ENCODE measurements at regions not wholly inside any gene's neighbourhood (a gene's known extent, or its start where the extent isn't known, plus 50 kb on each side); places are given as distances from the start of the nearest gene placed in this dataset.

DNA sequence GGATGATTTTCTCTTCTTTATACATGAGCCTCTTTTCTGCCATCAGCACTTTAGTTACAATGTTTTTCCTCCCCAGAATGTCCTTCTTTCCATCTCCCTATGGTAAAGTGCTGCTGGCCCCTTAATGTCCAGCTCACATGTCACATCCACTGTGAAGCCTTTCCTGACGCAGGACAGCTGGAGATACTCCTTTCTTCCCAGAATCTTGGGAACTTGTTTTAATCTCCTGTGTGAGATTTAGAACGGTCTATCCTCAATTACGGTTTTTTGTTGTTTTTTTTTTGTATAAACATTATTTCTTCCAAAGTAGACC, 147.7 kb upstream of the TSC22D2 start:
- TF ChIP-seq, protein P1, sequence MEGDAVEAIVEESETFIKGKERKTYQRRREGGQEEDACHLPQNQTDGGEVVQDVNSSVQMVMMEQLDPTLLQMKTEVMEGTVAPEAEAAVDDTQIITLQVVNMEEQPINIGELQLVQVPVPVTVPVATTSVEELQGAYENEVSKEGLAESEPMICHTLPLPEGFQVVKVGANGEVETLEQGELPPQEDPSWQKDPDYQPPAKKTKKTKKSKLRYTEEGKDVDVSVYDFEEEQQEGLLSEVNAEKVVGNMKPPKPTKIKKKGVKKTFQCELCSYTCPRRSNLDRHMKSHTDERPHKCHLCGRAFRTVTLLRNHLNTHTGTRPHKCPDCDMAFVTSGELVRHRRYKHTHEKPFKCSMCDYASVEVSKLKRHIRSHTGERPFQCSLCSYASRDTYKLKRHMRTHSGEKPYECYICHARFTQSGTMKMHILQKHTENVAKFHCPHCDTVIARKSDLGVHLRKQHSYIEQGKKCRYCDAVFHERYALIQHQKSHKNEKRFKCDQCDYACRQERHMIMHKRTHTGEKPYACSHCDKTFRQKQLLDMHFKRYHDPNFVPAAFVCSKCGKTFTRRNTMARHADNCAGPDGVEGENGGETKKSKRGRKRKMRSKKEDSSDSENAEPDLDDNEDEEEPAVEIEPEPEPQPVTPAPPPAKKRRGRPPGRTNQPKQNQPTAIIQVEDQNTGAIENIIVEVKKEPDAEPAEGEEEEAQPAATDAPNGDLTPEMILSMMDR (IDR thresholded peaks at IDR 0.05; ENCODE audit: partially characterized antibody, unreplicated experiment), result no peak
- no peak overlapping the region for H3K4me3 Mint-ChIP-seq (ENCODE audit: unreplicated experiment)
- no peak overlapping the region for H3K27ac Mint-ChIP-seq (ENCODE audit: unreplicated experiment)
- no peaks in the 10 kb centered on the region for H3K27me3 Mint-ChIP-seq (ENCODE audit: unreplicated experiment)
- H3K36me3 Mint-ChIP-seq (ENCODE audit: unreplicated experiment), result peaks cover 5% of the 10 kb centered on the region
- DNase-seq, result no peak
- no peaks in the 10 kb centered on the region for H3K9me3 Mint-ChIP-seq (ENCODE audit: unreplicated experiment)
- H3K4me1 Mint-ChIP-seq (ENCODE audit: low read depth, unreplicated experiment), result peaks cover 11% of the 10 kb centered on the region

DNA sequence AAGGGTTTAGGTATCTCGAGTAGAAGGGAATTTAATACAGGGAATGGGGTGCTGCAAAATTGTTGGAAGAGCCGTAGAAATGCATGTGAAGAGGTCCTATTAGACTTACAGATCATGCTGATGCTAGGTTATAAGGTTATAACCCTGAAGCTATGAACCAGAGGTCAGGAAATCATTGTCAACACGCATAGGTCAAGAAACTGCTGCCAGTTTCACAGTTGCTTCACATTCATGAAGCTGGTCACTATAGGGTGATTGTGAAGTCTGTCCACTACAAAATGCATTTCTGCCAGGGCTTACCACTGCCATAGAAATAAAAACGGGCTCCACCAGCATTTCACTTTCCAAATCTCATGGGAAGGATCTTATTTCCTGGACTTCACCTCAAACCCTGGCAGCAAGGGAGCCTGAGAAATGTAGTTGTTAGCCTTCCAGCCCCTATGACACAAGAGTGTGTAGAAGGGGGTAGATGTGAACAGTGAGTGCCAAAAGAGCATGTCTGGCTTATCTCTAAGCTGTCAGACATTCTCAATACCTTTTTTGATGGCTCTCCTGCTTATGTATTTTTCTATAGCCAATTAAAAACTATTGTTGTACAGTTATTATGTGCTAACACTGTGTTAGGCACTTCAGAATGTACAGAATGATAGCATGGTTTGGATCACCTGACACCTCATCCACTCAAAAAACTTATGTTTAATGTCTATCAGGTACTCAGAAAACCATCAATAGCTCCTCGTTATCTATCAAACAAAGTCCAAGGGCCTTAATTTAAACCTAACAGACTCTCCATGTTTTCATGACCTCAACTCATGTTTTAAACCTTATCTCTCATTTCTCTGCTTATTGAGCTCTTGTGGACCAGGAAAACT, 148.3 kb upstream of the TSC22D2 start:
- H3K27ac Mint-ChIP-seq (ENCODE audit: unreplicated experiment), result no peak overlapping the region
- peaks cover 8% of the 10 kb centered on the region for H3K4me1 Mint-ChIP-seq (ENCODE audit: low read depth, unreplicated experiment)
- H3K9me3 Mint-ChIP-seq (ENCODE audit: unreplicated experiment), result no peaks in the 10 kb centered on the region
- no peak overlapping the region for H3K4me3 Mint-ChIP-seq (ENCODE audit: unreplicated experiment)
- no peak for DNase-seq
- H3K36me3 Mint-ChIP-seq (ENCODE audit: unreplicated experiment), result peaks cover 5% of the 10 kb centered on the region
- H3K27me3 Mint-ChIP-seq (ENCODE audit: unreplicated experiment), result no peaks in the 10 kb centered on the region
- TF ChIP-seq, protein P1 (IDR thresholded peaks at IDR 0.05; ENCODE audit: partially characterized antibody, unreplicated experiment), result no peak

DNA sequence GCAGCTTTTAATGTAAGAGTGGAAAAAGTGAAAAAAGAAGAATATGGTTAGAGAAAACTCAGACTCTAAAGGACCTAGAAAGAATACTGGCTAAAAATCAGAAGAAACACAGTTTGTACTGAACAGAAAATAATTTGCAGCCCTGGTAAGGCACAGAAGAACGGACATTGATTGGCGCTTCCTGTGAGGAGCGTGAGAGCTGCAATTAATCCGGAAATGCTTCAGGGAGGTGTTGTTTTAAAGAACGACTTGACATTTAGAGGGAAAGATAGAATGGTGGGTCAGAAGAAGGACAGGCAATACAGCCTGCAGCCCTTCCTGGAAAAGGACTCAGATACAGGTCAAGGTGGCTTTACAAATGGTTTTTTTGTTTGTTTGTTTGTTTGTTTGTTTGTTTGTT, 151.3 kb upstream of the TSC22D2 start:
- H3K27me3 Mint-ChIP-seq (ENCODE audit: unreplicated experiment), result no peaks in the 10 kb centered on the region
- H3K36me3 Mint-ChIP-seq (ENCODE audit: unreplicated experiment), result peaks cover 5% of the 10 kb centered on the region
- H3K9me3 Mint-ChIP-seq (ENCODE audit: unreplicated experiment), result no peaks in the 10 kb centered on the region
- DNase-seq, result no peak
- TF ChIP-seq, protein P1 (IDR thresholded peaks at IDR 0.05; ENCODE audit: partially characterized antibody, unreplicated experiment), result no peak
- H3K4me1 Mint-ChIP-seq (ENCODE audit: low read depth, unreplicated experiment), result peaks cover 18% of the 10 kb centered on the region
- H3K4me3 Mint-ChIP-seq (ENCODE audit: unreplicated experiment), result no peak overlapping the region
- no peak overlapping the region for H3K27ac Mint-ChIP-seq (ENCODE audit: unreplicated experiment)

DNA sequence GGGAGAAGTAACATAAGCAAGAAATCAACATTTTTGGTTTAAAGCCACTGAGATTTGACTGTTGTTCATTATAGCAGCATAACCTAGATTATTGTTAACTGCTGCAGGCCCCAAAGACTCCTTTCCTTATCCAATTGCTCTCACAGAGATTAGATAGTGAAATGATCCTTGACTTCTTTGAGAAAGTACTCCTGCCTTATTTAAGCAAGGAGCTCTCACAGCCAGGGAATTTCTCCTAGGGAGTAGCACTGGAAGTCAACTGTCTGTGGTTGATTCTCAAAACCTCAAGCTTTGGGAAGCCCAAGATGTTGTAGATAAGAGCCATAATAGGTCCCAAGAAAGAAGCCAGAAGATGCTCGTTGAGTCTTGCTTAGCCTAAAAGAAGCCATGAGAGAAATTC, 151.8 kb upstream of the TSC22D2 start:
- TF ChIP-seq, protein P1 (IDR thresholded peaks at IDR 0.05; ENCODE audit: partially characterized antibody, unreplicated experiment), result no peak
- H3K27ac Mint-ChIP-seq (ENCODE audit: unreplicated experiment), result no peak overlapping the region
- peaks cover 5% of the 10 kb centered on the region for H3K36me3 Mint-ChIP-seq (ENCODE audit: unreplicated experiment)
- DNase-seq, result no peak
- no peaks in the 10 kb centered on the region for H3K27me3 Mint-ChIP-seq (ENCODE audit: unreplicated experiment)
- H3K4me1 Mint-ChIP-seq (ENCODE audit: low read depth, unreplicated experiment), result peaks cover 22% of the 10 kb centered on the region
- no peak overlapping the region for H3K4me3 Mint-ChIP-seq (ENCODE audit: unreplicated experiment)
- H3K9me3 Mint-ChIP-seq (ENCODE audit: unreplicated experiment), result no peaks in the 10 kb centered on the region

DNA sequence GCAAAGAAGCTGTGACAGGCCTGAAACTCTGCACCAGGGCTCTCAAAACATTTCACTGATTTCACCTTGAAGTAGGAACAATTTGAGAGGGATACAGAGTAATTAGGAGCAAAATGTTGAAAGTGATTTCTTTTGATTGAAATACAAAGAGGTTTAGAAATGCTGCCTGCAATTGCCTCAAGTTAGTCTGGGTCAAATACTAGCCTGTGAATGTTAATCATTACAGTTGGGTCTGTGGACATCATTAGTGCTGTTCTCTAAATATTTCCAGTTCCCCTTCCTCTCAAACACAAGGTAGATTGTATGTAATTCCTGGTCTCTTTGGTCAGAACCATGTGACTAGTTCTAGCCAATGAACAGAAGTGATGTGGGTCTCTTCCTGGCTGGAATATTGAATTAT, 152.3 kb upstream of the TSC22D2 start:
- Mint-ChIP-seq H3K36me3 (ENCODE audit: unreplicated experiment) (peaks cover 5% of the 10 kb centered on the region), H3K4me3 (ENCODE audit: unreplicated experiment) (no peak overlapping the region)

More for the DNA sequence above, 152.3 kb upstream of the TSC22D2 start:
- H3K27me3 Mint-ChIP-seq (ENCODE audit: unreplicated experiment), result no peaks in the 10 kb centered on the region
- TF ChIP-seq, protein P1 (IDR thresholded peaks at IDR 0.05; ENCODE audit: partially characterized antibody, unreplicated experiment), result no peak
- H3K9me3 Mint-ChIP-seq (ENCODE audit: unreplicated experiment), result no peaks in the 10 kb centered on the region
- H3K4me1 Mint-ChIP-seq (ENCODE audit: low read depth, unreplicated experiment), result peaks cover 26% of the 10 kb centered on the region
- H3K27ac Mint-ChIP-seq (ENCODE audit: unreplicated experiment), result no peak overlapping the region
- DNase-seq, result no peak
